ENCODE measurements at regions not wholly inside any gene's neighbourhood (a gene's known extent, or its start where the extent isn't known, plus 50 kb on each side); places are given as distances from the start of the nearest gene placed in this dataset.

DNA sequence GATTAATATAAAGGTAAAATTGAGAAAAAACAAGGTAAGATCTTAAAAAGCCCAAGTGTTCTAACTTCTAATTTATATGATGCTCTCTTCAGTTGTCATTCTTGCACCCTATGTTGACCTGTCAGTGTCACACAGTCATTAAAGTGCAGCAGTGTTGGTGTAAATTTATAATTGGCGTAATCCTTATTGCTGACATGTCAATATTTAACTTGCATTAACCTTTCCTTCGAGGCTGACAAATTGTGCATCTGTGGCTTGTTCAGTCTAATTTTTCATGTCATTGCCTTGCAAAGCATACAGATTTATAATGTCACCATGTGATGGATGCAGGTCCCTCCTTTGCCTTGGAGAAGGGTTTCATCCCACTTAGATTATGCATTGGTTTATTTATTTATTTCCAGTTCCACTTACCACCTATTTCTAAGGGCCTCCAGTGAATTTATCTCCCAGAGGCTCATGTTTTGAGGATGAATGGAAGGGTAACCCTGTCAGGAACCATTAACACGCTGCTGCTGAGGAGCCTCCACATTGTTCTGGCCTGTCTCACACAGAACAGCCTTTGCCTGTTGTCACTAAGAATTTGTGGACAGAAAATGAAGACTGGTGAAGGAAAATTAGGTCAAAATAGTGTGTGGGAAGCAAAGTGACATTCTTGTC lies 1098.5 kb upstream of the LCORL start:
- Histone ChIP-seq H3K18ac (ENCODE audit: insufficient read length, low read depth, low read length) (no peak overlapping the region), H4K91ac (ENCODE audit: insufficient read length, low read depth, low read length) (no peak overlapping the region), H3T11ph (ENCODE audit: low read length) (no peak overlapping the region), H3K4me2 (ENCODE audit: insufficient read depth, insufficient read length, low read length) (no peak overlapping the region), H2AK5ac (ENCODE audit: insufficient read length, low read length) (no peak overlapping the region), H3K79me1 (ENCODE audit: insufficient read depth, low read depth, low read length, poor library complexity, severe bottlenecking) (no peaks in the 10 kb centered on the region), H3K27me3 (ENCODE audit: insufficient read depth, low read length) (no peaks in the 10 kb centered on the region), H3K9me3 (ENCODE audit: control insufficient read depth, low read depth, low read length) (no peaks in the 10 kb centered on the region), H3K23ac (ENCODE audit: insufficient read length, low read depth, low read length) (no peak overlapping the region), H3K9ac (ENCODE audit: extremely low read depth, insufficient read length, low read length) (no peak overlapping the region), H4K20me1 (ENCODE audit: control insufficient read depth, insufficient read depth, insufficient read length) (no peaks in the 10 kb centered on the region), H3K14ac (ENCODE audit: insufficient read depth, low read length) (no peak overlapping the region), H2BK20ac (ENCODE audit: low read depth, low read length, poor library complexity, severe bottlenecking) (no peak overlapping the region), H3K27ac (ENCODE audit: insufficient read length, low read depth, low read length) (no peak overlapping the region), H2BK12ac (ENCODE audit: insufficient read length, low read depth, low read length) (no peak overlapping the region), H3K23me2 (ENCODE audit: insufficient read length, low read depth, low read length, poor library complexity, severe bottlenecking) (no peaks in the 10 kb centered on the region), H4K5ac (ENCODE audit: insufficient read length, low read depth, low read length) (no peak overlapping the region), H3K4me1 (ENCODE audit: insufficient read depth, low read length) (no peaks in the 10 kb centered on the region), H2BK5ac (ENCODE audit: insufficient read length, low read length) (no peak overlapping the region), H3K4ac (ENCODE audit: low read depth, low read length) (no peak overlapping the region), H2BK120ac (ENCODE audit: low read depth, low read length, poor library complexity, severe bottlenecking) (no peak overlapping the region), H2BK15ac (ENCODE audit: low read depth, low read length) (no peak overlapping the region), H4K8ac (replicated peaks; ENCODE audit: insufficient read length, low read depth, low read length) (no peak overlapping the region), H3K79me2 (ENCODE audit: insufficient read depth, low read length) (no peaks in the 10 kb centered on the region), H2AFZ (ENCODE audit: low read length) (no peak overlapping the region), H3K56ac (ENCODE audit: insufficient read length, low read depth, low read length) (no peak overlapping the region)
- Mint-ChIP-seq H3K9me3 (no peaks in the 10 kb centered on the region), H3K27me3 (ENCODE audit: low read depth) (no peaks in the 10 kb centered on the region), H3K4me3 (no peak overlapping the region), H3K36me3 (ENCODE audit: insufficient read depth in 1 of 3, low read depth in 3 of 3) (no peaks in the 10 kb centered on the region), H3K4me1 (no peaks in the 10 kb centered on the region), H3K27ac (no peak overlapping the region)
- no CpG with 5 or more reads among the region's 3 CpGs for WGBS (ENCODE audit: extremely low coverage, insufficient read length, low lambda C conversion rate)
- DNase-seq = no peak
- no peak for TF ChIP-seq CTCF (conservative IDR thresholded peaks at IDR 0.05)
